ENCODE measurements at regions not wholly inside any gene's neighbourhood (a gene's known extent, or its start where the extent isn't known, plus 50 kb on each side); places are given as distances from the start of the nearest gene placed in this dataset.

DNA sequence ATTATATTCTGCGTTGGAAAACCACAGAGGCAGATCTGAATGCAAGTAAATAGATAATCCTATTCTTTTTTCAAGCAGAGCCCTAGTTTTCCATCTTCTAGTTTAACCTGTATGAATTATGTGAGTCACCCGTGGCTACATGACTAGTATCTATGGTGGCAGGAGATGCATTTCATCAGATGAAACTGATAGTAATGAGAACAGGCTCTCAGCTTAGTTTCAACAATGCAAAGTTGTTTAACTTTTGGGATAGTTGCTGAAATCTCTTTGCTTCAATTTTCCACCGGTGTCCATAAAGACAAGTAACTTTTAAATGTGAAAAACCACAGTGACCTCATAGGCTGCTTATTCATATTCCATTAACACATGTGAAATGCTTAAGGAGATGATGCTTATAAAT, 1317.4 kb upstream of the TENM3 start:
- DNase-seq (ENCODE audit: low read depth): peak; percentile 49

GRCh38 chr4:180926277-180926676, 1316.9 kb upstream of the TENM3 start:
- DNase-seq (ENCODE audit: low read depth): no peak

DNA sequence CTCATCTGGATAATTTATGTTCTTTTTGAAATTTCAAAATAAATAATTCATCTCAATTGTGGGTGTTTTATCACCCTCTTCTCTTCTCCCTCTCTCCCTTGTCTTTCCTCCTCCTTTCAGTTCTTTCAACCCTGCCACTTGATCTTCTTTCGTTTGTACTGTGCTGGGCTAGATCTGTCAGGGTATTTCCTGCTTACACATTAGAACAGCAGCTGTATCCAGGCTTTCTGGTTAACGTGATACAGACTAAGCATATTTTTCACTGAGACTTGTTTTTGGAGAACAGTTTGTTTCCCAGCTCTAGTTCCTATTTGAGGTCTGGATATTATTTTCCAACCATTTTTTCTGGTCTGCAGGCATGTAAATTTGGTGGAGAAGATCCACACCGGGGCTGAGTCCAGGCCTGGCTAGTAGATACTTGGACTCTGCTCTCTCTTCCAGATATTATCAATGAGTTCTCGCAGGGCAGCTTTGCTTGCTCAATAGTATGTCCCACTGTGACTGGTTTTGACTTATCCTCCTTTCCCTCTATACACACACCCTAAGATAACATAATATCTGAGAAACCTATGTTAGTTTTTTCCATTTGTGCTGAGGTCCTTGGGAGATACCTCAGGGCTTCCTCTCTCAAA, 1310.7 kb upstream of the TENM3 start:
- no peak for DNase-seq (ENCODE audit: low read depth)

GRCh38 chr4:180937083-180937482, 1306.1 kb upstream of the TENM3 start:
- no peak for DNase-seq (ENCODE audit: low read depth)

DNA sequence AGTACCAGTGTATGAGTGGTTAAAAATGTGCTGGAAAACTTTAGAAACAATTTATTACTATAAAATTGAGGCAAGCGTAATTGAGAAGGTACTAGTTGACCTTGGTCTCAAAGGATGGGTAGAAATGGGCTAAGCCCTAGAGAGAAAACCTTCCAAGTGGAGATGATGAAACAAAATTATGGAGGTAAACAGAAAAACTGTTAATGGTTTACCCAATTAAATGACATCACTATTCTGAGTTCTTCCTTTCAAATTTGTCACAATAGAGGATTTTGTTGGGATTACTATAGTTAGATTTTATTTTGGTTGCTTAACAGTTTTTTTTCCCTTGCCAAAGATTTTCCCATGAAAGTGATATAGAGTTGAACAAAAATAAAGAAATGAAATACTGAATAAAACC, 1302.5 kb upstream of the TENM3 start:
- DNase-seq (ENCODE audit: low read depth): no peak

- no peak for DNase-seq (ENCODE audit: low read depth)
Observed at GRCh38 chr4:180942367-180942916, 1300.8 kb upstream of the TENM3 start.

- DNase-seq (ENCODE audit: low read depth): no peak
Observed at GRCh38 chr4:180946188-180946587, 1297.0 kb upstream of the TENM3 start.

DNA sequence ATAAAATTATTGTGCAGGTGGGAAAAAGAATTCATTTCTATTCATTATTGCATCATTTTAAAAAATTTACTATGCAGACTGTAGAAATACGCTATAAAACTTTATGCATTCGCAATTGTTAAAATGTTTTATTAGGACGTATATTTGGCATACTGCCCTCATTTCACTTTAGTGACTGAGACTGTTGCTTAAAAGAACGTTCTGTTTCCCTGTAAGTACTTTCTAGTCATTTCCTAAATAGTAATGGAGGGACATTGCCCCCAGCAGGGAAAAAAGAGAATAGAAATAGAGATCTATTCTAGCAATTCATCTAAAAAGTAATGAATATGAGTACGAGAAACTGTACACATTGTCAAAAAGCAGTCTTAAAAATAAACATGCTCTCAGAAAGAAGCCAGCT, 1295.8 kb upstream of the TENM3 start:
- peak; percentile 40 for DNase-seq (ENCODE audit: low read depth)

DNA sequence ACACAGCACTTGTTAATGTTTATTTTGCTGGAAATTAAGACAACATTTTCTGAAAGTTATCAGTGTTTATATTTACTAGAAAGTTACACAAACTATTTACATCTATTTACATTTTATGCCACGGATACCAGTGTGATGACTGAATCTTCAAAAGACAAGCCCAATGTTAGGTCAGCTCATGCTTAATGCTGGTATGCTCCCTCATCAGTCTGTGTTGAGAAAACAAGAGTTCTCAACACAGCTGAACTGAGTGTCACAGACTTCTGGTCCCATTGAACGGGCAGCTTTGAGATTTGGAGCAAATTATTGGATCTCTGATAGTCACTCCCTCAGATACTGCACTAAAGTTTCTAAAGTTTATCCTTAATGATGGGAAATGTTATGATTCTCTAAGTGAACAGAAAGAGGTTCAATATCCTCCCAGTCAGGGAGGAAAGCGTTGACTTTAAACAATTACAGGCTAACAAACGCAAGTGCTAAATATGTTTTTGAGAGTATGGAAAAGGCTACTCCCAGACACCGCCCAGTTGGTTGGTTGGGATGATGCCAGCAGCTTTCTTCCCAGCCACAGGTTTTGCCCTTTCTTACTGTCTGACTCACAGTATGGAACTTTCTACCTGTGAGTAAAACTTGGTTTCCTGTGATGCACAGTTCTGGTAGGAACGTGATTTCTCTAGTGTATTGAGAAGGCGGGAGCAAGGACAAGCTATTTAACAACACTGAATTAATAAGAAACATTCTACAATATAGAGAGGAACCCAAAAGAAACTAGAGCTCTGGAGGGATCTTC, 1293.6 kb upstream of the TENM3 start:
- peak; percentile 5 for DNase-seq (ENCODE audit: low read depth)

GRCh38 chr4:180950377-180950776, 1292.8 kb upstream of the TENM3 start:
- DNase-seq (ENCODE audit: low read depth): no peak

- no peak for DNase-seq (ENCODE audit: low read depth)
Observed at GRCh38 chr4:180951312-180951711, 1291.9 kb upstream of the TENM3 start.

GRCh38 chr4:180953572-180953971, 1289.6 kb upstream of the TENM3 start:
- DNase-seq (ENCODE audit: low read depth): peak; percentile 13

DNA sequence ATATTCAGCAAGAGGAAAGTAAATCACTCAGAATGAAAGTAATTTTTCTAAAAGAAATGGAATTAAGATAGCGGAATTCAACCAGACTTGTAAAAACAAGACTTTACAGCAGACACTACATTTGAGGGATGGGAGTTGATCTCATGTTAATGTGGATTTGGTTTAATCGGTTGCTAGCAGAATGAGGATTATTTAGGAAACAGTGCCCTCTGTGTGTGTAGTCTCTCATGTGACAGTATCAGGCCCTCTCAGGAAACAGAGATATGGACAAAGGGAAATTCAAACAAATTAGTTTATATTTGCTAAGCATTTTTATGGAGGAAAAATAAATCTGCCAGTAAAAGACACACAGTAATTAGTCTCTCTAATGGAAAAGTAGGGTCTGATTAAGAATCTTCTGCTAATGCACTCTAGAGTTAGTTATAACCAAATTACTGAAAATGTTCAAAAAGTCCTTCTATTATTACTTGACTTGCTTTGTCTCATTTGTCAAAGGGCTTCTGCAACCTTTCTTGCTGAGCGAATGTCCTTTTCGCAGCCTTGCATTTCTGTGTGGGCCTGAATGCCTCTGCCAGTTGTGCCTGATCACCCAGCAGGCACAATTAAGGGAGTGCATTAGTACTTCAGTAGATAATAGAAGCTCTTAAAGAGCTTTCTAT, 1282.3 kb upstream of the TENM3 start:
- DNase-seq (ENCODE audit: low read depth): peak; percentile 0

DNA sequence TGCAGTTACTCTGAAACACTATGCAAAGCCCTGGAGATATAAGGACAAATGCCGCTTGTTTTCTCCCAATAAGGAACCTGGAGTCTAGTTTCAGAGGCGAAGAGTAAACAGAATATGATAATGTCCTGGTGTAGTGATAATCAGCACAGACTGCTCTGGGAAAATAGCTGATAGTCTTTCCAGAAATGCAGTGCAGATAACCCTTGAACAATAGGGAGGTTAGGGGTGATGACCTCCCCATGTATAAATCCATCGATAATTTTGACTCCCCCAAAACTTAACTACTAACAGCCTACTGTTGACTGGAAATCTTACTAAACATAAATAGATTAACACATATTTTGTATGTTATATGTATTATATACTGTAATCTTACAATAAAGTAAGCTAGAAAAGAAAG, 1280.9 kb upstream of the TENM3 start:
- no peak for DNase-seq (ENCODE audit: low read depth)

DNA sequence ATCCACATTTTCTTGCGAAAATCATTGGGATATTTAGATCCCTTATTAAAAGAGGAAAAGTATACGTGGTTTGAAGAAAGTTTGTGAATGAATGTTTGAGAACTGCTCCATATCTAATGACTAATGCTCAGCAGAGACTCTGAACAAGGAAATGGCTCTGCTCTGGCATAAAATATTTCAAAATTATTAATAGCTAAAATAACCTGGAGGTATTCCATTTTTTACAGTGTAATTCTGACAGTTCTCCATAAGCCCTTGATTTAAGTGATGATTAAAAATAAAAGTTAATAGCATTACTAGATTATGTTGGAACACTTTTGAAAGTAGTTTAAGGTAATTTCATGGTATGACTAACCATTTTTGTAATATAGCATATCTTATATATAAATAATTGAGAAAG, 1276.9 kb upstream of the TENM3 start:
- DNase-seq (ENCODE audit: low read depth): no peak

GRCh38 chr4:180967936-180968335, 1275.3 kb upstream of the TENM3 start:
- DNase-seq (ENCODE audit: low read depth): no peak

GRCh38 chr4:180973894-180974293, 1269.3 kb upstream of the TENM3 start:
- no peak for DNase-seq (ENCODE audit: low read depth)

GRCh38 chr4:180990931-180991330, 1252.3 kb upstream of the TENM3 start:
- no peak for DNase-seq (ENCODE audit: low read depth)

DNA sequence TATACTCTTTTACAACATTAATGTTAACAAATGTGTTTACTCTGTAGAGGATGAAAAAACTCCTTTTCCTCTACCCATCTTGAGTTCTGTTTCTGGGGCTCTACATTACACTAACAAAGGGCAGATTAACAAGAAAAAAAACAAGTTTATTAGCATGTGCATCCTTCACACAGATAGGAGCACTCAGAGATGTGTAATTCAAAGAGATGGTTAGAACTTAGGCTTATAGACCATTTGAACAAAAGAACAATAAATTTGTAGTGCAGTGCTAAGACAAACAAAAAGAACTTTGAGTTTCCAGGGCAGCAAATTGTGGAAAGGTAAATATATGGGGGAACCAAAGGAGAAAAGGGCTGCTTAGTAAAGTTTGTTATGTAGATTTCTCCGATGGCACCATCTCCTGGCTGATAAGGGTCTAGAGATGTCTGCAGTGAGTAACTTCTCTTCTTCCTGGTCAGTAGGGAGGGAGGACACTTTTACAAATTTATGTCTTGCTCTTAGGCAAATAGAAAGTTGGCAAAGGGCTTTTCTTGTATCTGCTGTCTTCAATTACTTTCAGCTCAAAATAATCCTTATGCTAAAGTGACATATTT, 1249.9 kb upstream of the TENM3 start:
- DNase-seq (ENCODE audit: low read depth): no peak

GRCh38 chr4:180994722-180995121, 1248.5 kb upstream of the TENM3 start:
- no peak for DNase-seq (ENCODE audit: low read depth)

- DNase-seq (ENCODE audit: low read depth): no peak
Observed at GRCh38 chr4:180999217-180999616, 1244.0 kb upstream of the TENM3 start.

DNA sequence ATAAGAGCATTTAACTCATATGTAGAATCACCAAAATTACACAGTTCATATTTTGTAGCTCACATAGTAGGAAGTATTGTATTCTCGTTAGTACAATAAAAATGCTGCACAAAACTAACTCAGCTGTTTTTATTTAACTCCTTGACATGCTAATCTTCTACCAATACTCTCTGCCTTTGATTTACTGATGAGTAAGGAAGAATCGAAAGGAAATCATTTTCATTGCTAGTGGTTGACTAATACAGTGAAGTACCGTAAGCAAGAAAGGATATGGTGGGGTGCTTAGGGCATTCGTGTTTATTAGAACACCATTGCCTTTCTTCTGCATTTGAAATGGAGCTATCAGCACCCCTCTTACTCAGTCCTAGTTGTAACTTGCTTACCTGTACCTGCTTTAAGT, 1239.1 kb upstream of the TENM3 start:
- peak; percentile 43 for DNase-seq (ENCODE audit: low read depth)

All from ELR (cell line).